ENCODE measurements at regions not wholly inside any gene's neighbourhood (a gene's known extent, or its start where the extent isn't known, plus 50 kb on each side); places are given as distances from the start of the nearest gene placed in this dataset.

DNA sequence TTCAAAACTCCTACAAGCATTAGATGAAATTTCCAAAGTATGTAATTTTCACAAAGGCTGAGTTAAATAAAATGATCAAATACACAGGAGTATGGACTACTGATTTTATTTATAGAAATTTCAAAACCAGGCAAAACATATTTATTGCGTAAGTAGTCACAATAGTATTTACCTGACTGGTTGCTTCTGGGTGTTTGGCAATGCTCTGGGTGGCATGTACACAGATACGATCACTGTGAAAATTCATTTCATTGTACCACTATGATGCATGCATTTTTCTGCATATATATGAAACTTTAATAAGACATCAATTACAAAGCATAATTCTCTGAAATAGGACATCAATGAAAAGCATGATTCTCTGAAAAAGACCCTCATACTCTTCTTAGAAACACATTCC lies 384.2 kb downstream of the TLL1 start:
- TF ChIP-seq, protein P1, sequence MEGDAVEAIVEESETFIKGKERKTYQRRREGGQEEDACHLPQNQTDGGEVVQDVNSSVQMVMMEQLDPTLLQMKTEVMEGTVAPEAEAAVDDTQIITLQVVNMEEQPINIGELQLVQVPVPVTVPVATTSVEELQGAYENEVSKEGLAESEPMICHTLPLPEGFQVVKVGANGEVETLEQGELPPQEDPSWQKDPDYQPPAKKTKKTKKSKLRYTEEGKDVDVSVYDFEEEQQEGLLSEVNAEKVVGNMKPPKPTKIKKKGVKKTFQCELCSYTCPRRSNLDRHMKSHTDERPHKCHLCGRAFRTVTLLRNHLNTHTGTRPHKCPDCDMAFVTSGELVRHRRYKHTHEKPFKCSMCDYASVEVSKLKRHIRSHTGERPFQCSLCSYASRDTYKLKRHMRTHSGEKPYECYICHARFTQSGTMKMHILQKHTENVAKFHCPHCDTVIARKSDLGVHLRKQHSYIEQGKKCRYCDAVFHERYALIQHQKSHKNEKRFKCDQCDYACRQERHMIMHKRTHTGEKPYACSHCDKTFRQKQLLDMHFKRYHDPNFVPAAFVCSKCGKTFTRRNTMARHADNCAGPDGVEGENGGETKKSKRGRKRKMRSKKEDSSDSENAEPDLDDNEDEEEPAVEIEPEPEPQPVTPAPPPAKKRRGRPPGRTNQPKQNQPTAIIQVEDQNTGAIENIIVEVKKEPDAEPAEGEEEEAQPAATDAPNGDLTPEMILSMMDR (IDR thresholded peaks at IDR 0.05; ENCODE audit: poor library complexity), result no peak
- TF ChIP-seq EZH2phosphoT487 (IDR thresholded peaks at IDR 0.05; ENCODE audit: low read depth, severe bottlenecking, unreplicated experiment), result no peak
